IPS DF 4.7 (cell line): ENCODE measurements at regions not wholly inside any gene's neighbourhood (a gene's known extent, or its start where the extent isn't known, plus 50 kb on each side); places are given as distances from the start of the nearest gene placed in this dataset.
"Not testable (repeated sequence)": the region's sequence is repeated elsewhere in the genome, so short reads cannot be mapped to it uniquely, and the experiment has no call there.

Source experiments
- DNase-seq: peaks from one replicate; pipeline ENCODE4 v3.0.0-alpha.2; 2013; ENCODE audit warnings: low spot score; ENCODE audit errors: extremely low read depth

GRCh38 chr6:156454867-156455266 lies 322.3 kb upstream of the ARID1B start:
- DNase-seq, result no peak

- DNase-seq, result no peak
Observed at GRCh38 chr6:156451726-156452125, 325.5 kb upstream of the ARID1B start.

- no peak for DNase-seq
Observed at GRCh38 chr6:156451088-156451487, 326.1 kb upstream of the ARID1B start.

- DNase-seq, result no peak
Observed at GRCh38 chr6:156450421-156450820, 326.8 kb upstream of the ARID1B start.

GRCh38 chr6:156449569-156449968 lies 327.6 kb upstream of the ARID1B start:
- DNase-seq, result no peak

- no peak for DNase-seq
Observed at GRCh38 chr6:156449128-156449527, 328.1 kb upstream of the ARID1B start.

GRCh38 chr6:156448579-156448978 lies 328.6 kb upstream of the ARID1B start:
- DNase-seq, result no peak

- no peak for DNase-seq
Observed at GRCh38 chr6:156440688-156441087, 336.5 kb upstream of the ARID1B start.

- DNase-seq, result no peak
Observed at GRCh38 chr6:156438350-156438923, 338.7 kb upstream of the ARID1B start.

GRCh38 chr6:156437121-156437879 lies 339.9 kb upstream of the ARID1B start:
- DNase-seq, result no peak

GRCh38 chr6:156434795-156435190 lies 342.4 kb upstream of the ARID1B start:
- no peak for DNase-seq

GRCh38 chr6:156434049-156434794 lies 343.0 kb upstream of the ARID1B start:
- DNase-seq, result no peak

GRCh38 chr6:156432543-156432942 lies 344.6 kb upstream of the ARID1B start:
- no peak for DNase-seq

GRCh38 chr6:156430386-156430785 lies 346.8 kb upstream of the ARID1B start:
- no peak for DNase-seq

GRCh38 chr6:156427345-156427744 lies 349.8 kb upstream of the ARID1B start:
- DNase-seq, result no peak

GRCh38 chr6:156425359-156426020 lies 351.7 kb upstream of the ARID1B start:
- no peak for DNase-seq

- no peak for DNase-seq
Observed at GRCh38 chr6:156423829-156424228, 353.3 kb upstream of the ARID1B start.

GRCh38 chr6:156423075-156423474 lies 354.1 kb upstream of the ARID1B start:
- no peak for DNase-seq

GRCh38 chr6:156421933-156422332 lies 355.2 kb upstream of the ARID1B start:
- no peak for DNase-seq

- DNase-seq, result not testable (repeated sequence)
Observed at GRCh38 chr6:156421301-156421700, 355.9 kb upstream of the ARID1B start.

- no peak for DNase-seq
Observed at GRCh38 chr6:156420172-156420993, 356.8 kb upstream of the ARID1B start.
